HG02970 (cell line): ENCODE measurements at regions not wholly inside any gene's neighbourhood (a gene's known extent, or its start where the extent isn't known, plus 50 kb on each side); places are given as distances from the start of the nearest gene placed in this dataset.
"Not testable (repeated sequence)": the region's sequence is repeated elsewhere in the genome, so short reads cannot be mapped to it uniquely, and the experiment has no call there.

Experiments
- ATAC-seq: cut with Tn5 transposase; IDR thresholded peaks from one replicate; pipeline ENCODE4 v1.9.1; 2021; ENCODE audit warnings: mild to moderate bottlenecking, moderate library complexity, moderate number of reproducible peaks; ENCODE audit not compliant: unreplicated experiment, low FRiP score

- ATAC-seq, result no peak
Observed at GRCh38 chr2:38243186-38243880, 133.7 kb downstream of the ATL2 start.

- no peak for ATAC-seq
Observed at GRCh38 chr2:38239452-38239851, 137.6 kb downstream of the ATL2 start.

GRCh38 chr2:38238705-38239104 is 138.4 kb downstream of the ATL2 start:
- ATAC-seq, result not testable (repeated sequence)

GRCh38 chr2:38237311-38237710 is 139.8 kb downstream of the ATL2 start:
- no peak for ATAC-seq

- no peak for ATAC-seq
Observed at GRCh38 chr2:38233231-38233983, 143.7 kb downstream of the ATL2 start.

GRCh38 chr2:38232454-38232853 is 144.6 kb downstream of the ATL2 start:
- no peak for ATAC-seq

GRCh38 chr2:38230756-38231155 is 146.3 kb downstream of the ATL2 start:
- ATAC-seq, result no peak

- no peak for ATAC-seq
Observed at GRCh38 chr2:38228753-38229152, 148.3 kb downstream of the ATL2 start.

GRCh38 chr2:38224821-38225437 is 149.0 kb upstream of the CYP1B1 start:
- no peak for ATAC-seq

GRCh38 chr2:38224181-38224580 is 148.2 kb upstream of the CYP1B1 start:
- ATAC-seq, result no peak

GRCh38 chr2:38223256-38223655 is 147.3 kb upstream of the CYP1B1 start:
- no peak for ATAC-seq

GRCh38 chr2:38220164-38220563 is 144.2 kb upstream of the CYP1B1 start:
- no peak for ATAC-seq

- ATAC-seq, result no peak
Observed at GRCh38 chr2:38218995-38219394, 143.0 kb upstream of the CYP1B1 start.

- ATAC-seq, result no peak
Observed at GRCh38 chr2:38218591-38218991, 142.6 kb upstream of the CYP1B1 start.

GRCh38 chr2:38217401-38218188 is 141.6 kb upstream of the CYP1B1 start:
- no peak for ATAC-seq

- ATAC-seq, result no peak
Observed at GRCh38 chr2:38216886-38217285, 140.9 kb upstream of the CYP1B1 start.

- no peak for ATAC-seq
Observed at GRCh38 chr2:38215993-38216392, 140.0 kb upstream of the CYP1B1 start.

- ATAC-seq, result no peak
Observed at GRCh38 chr2:38215522-38215921, 139.6 kb upstream of the CYP1B1 start.

- no peak for ATAC-seq
Observed at GRCh38 chr2:38214209-38214717, 138.3 kb upstream of the CYP1B1 start.

- no peak for ATAC-seq
Observed at GRCh38 chr2:38213619-38214167, 137.7 kb upstream of the CYP1B1 start.
